Tibial artery (tissue), 4 donors: ENCODE measurements at regions not wholly inside any gene's neighbourhood (a gene's known extent, or its start where the extent isn't known, plus 50 kb on each side); places are given as distances from the start of the nearest gene placed in this dataset.

Experiments used
- DNase-seq, 2 donors: peaks; one replicate each; pipeline ENCODE4 v3.0.0-alpha.2; 2019
- H3K27ac ChIP-seq, 2 donors: fragments of 200-600 bp; sonication (generic) in 1 of 2; 1 replicate in 1 of 2; 2 replicates in 1 of 2; pipeline ENCODE4 v1.5.1; 2018 to 2019; ENCODE audit warnings: mild to moderate bottlenecking in 1 of 2
- H3K27me3 ChIP-seq, 2 donors: fragments of 200-600 bp; sonication (generic) in 1 of 2; one replicate each; pipeline versions ENCODE4 v1.5.1 to v1.6.0; 2016 to 2019
- H3K36me3 ChIP-seq, 3 donors: fragments of 200-600 bp; sonication (generic) in 2 of 3; one replicate each; pipeline ENCODE4 v1.5.1; 2016 to 2019; ENCODE audit warnings: mild to moderate bottlenecking in 2 of 3
- H3K4me1 ChIP-seq, 4 donors: fragments of 200-600 bp; sonication (generic) in 2 of 4; 1 replicate in 3 of 4; 2 replicates in 1 of 4; pipeline ENCODE4 v1.5.1; 2016 to 2019
- H3K4me3 ChIP-seq, 2 donors: fragments of 200-600 bp; sonication (generic) in 1 of 2; 1 replicate in 1 of 2; 2 replicates in 1 of 2; pipeline ENCODE4 v1.5.1; 2018 to 2019; ENCODE audit warnings: mild to moderate bottlenecking in 2 of 2
- H3K9me3 ChIP-seq, 3 donors: fragments of 200-600 bp; sonication (generic) in 1 of 3; one replicate each; pipeline ENCODE4 v1.5.1; 2016 to 2019
- CTCF ChIP-seq, 2 experiments: fragments of 200-600 bp in 1 of 2; fragments of 450-650 bp in 1 of 2; IDR thresholded peaks; one replicate each; pipeline ENCODE4 v1.5.1; 2017 to 2019; ENCODE audit warnings: antibody characterized with exemption in 2 of 2, mild to moderate bottlenecking in 1 of 2, moderate library complexity in 1 of 2
- intact Hi-C: fragments of 100-400 bp; cut with DNase I; formaldehyde crosslinking; loops from one replicate; pipeline ENCODE4 v1.15.0; 2023; ENCODE audit warnings: low total_unique reads

DNA sequence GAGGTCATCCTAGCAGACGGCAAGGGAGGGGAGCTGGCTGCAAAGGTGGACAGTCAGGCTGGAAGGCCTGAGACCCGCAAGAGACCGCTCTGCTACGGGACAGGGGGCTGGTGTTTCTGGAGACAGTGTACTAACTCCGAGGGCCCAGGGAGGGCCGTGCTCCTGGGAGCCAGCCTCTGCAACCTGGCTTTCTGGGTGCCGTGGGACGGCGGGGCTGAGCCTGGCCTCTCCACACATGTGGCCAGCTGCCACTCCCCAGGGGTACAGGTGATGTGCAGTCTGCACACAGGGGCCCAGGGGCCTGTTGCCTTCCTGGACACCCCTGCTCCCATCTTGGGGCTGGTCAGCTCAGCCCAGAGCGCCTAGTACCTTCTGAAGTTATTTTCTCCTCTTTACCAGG lies 92.2 kb downstream of the MRPL36 start:
- peak in 1 of 2 donors; percentile 51 for DNase-seq
- no peak overlapping the region for H3K4me3 ChIP-seq
- intact Hi-C loops = no loop called here
- H3K4me1 ChIP-seq = no peaks in the 10 kb centered on the region
- peaks cover 0 to 21% of the 10 kb centered on the region in 2 donors for H3K27me3 ChIP-seq
- H3K36me3 ChIP-seq = no peaks in the 10 kb centered on the region
- no peak for TF ChIP-seq CTCF (IDR thresholded peaks at IDR 0.05)
- no peak overlapping the region for H3K27ac ChIP-seq
- no peaks in the 10 kb centered on the region for H3K9me3 ChIP-seq

DNA sequence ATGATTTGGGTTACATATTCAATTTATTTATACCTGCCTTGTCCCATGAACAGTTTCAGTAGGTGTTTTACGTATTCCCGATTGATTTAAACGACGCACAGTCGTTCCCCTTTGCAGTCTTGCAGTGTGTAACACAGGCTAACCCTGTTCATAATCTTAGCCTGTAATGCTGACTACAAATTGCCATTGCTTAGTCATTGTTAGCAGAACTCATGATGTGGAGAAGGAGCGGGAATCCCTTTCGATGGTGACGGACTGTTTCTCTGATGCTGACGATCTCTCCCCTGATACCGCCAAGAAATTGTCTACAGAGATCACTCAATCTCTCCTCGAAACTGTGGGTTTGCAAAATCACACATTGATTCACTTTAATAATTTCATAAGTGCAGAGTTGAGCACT lies 93.2 kb downstream of the MRPL36 start:
- intact Hi-C loops = no loop called here

GRCh38 chr5:1706021-1706420 lies 93.6 kb downstream of the MRPL36 start:
- Histone ChIP-seq H3K27ac (no peak overlapping the region), H3K27me3 (peaks cover 0 to 21% of the 10 kb centered on the region in 2 donors), H3K36me3 (no peaks in the 10 kb centered on the region), H3K4me3 (no peak overlapping the region), H3K4me1 (no peaks in the 10 kb centered on the region), H3K9me3 (no peaks in the 10 kb centered on the region)
- intact Hi-C loops = no loop called here
- peak in 1 of 2 donors; percentile 43 for DNase-seq
- no peak for TF ChIP-seq CTCF (IDR thresholded peaks at IDR 0.05)

More for the DNA sequence above, 93.2 kb downstream of the MRPL36 start:
- Histone ChIP-seq H3K36me3 (no peaks in the 10 kb centered on the region), H3K4me1 (no peaks in the 10 kb centered on the region), H3K4me3 (no peak overlapping the region), H3K27me3 (peaks cover 0 to 21% of the 10 kb centered on the region in 2 donors), H3K9me3 (no peaks in the 10 kb centered on the region), H3K27ac (no peak overlapping the region)
- TF ChIP-seq CTCF (IDR thresholded peaks at IDR 0.05) = no peak
- no peak for DNase-seq

- peak in 1 of 2 donors; percentile 40 for DNase-seq
- intact Hi-C loops = no loop called here
- no peak overlapping the region for H3K27ac ChIP-seq
- no peaks in the 10 kb centered on the region for H3K9me3 ChIP-seq
- no peak for TF ChIP-seq CTCF (IDR thresholded peaks at IDR 0.05)
- no peaks in the 10 kb centered on the region for H3K4me1 ChIP-seq
- no peaks in the 10 kb centered on the region for H3K36me3 ChIP-seq
- H3K27me3 ChIP-seq = peaks cover 0 to 21% of the 10 kb centered on the region in 2 donors
- H3K4me3 ChIP-seq = no peak overlapping the region
Measured at GRCh38 chr5:1704676-1705075, 95.0 kb downstream of the MRPL36 start.

- no peak overlapping the region for H3K4me3 ChIP-seq
- H3K36me3 ChIP-seq = no peaks in the 10 kb centered on the region
- no peak for TF ChIP-seq CTCF (IDR thresholded peaks at IDR 0.05)
- intact Hi-C loops = no loop called here
- H3K9me3 ChIP-seq = no peaks in the 10 kb centered on the region
- no peak overlapping the region for H3K27ac ChIP-seq
- no peak for DNase-seq
- no peaks in the 10 kb centered on the region for H3K4me1 ChIP-seq
- peaks cover 0 to 17% of the 10 kb centered on the region in 2 donors for H3K27me3 ChIP-seq
Measured at GRCh38 chr5:1704266-1704665, 95.4 kb downstream of the MRPL36 start.
